NCI-H1048 (cell line): ENCODE measurements at regions not wholly inside any gene's neighbourhood (a gene's known extent, or its start where the extent isn't known, plus 50 kb on each side); places are given as distances from the start of the nearest gene placed in this dataset.

Experiments used
- DNase-seq: peaks from one replicate; lab custom pipeline; 2025; lab: John Stamatoyannopoulos, UW

GRCh38 chr3:107068980-107069379 lies 308.3 kb upstream of the CCDC54 start:
- no peak for DNase-seq

DNA sequence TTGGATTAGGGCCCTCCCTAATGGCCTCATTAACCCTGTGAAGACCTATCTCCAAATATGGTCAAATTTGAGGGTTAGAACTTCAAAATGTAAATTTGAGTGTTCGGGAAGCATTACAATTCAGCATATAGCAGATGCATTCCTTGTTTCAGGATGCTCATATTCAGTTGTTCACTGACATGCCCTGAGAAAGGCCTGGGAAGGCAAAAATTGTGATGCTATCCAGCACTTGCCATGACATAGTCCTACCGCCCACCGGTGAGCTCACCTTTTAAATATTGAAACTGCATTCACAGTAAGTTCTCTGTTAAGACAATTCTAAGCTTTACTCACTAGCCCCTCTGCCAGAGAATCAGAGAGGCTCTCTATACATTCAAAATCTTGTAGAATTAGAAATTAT lies 300.3 kb upstream of the CCDC54 start:
- no peak for DNase-seq

DNA sequence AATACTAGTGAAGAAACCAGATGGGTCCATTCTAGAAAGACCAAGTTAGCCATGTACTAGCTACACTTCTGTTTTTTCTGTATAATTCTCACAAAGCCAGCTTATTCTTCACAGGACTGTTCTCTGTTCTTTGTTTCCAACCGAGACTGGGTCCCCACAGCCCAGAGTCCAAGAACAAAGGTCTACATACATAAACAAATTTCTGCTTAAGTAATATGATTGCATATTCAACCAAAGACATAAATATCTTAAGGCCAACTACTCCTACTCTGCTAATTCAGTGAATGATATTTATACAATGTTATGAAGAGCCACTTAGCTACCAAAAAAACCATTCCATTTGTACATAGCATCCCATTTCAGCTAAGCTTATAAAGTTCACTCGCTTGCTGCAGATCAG lies 299.8 kb upstream of the CCDC54 start:
- no peak for DNase-seq

DNA sequence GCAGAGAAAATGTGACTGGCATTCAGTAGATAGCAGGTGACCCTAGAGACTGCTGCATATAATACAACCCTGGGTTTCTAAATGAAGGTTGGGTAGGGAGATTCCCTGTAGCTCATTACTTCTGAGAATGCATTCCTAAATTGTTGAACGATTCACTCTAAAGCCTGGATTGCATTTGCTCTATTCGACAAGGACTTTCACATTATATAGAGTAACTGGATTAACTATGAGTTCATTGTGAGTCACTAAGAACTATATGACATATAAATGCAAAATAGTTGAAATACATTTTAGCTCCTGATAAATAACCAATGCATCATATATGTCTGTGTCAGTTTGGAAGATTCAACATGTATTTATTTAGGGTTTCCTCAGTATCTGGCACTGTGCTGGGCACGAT lies 294.7 kb upstream of the CCDC54 start:
- DNase-seq, result no peak

GRCh38 chr3:107085261-107085660 lies 292.0 kb upstream of the CCDC54 start:
- DNase-seq, result no peak

DNA sequence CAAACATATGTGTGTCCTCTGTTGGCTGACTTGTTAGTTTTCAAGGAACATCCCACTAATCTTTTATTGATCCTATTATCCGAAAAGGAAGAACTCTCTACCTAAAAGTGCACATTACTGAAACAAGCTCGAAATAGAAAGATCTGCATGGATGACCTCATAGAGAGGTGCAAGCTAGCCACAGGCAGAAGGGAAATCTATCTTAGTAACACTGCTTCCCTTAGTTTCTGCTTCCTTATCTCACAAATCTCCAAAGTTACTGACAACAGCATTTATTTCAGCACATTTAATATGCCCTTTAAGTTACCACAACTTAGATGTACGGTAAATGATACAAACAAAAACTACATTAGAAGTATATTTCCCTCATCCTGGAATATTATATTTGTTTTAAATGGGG lies 285.1 kb upstream of the CCDC54 start:
- DNase-seq, result no peak

DNA sequence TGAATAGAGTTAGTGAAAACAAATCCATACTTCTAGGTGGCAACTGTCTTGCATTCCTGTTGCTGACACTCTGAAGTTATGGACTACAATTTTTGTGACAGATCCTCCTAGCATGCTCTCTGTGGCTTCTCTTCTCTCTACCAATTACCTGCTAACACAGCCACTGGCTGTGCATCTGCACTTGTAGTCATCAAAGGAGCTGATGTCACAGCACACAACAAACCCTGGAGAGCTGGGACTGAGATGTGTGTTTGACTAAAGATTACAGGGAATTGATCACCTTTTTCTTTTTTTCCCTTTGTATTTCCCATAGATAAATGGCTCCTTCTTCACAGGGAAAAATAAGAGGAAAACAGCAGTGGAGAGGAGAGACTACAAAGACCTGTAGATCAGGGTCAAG lies 278.4 kb upstream of the CCDC54 start:
- DNase-seq, result no peak

DNA sequence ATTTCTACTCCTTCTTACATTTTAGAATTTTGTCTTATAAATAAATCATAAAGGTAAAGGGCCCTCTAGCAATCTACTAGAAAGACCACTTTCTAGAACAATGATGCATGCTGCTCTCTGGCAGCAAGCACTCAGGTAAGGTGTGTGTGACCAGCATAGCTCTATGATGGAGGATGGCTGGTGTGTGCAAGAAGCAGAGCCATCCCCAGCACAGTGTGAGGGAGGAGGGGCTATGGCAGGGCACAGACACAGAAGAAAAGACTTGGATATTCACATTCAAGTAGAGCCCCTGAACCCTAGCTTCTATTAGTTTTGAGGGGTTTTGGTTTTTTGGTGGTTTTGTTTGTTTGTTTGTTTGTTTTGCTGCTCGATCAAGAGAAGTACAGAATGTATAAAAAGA lies 277.1 kb upstream of the CCDC54 start:
- no peak for DNase-seq

DNA sequence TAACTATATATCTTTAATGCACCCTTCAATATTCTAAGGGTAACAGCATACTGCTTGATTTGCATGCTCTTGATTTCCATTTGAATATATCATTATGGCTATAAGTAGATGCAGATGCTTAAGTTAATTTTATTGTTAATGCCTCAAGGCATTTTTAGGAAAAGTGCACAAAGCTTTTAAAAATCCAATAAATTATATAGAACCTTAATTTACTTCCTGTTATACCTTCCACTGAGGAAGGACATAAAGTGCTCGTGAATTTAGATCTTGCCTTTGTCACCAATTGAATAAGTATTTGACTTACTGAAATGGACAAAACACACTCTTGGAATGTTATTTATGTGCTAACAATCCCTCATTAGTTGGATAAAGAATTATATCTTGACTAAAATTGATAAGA lies 276.7 kb upstream of the CCDC54 start:
- no peak for DNase-seq

- no peak for DNase-seq
These were observed 273.5 kb upstream of the CCDC54 start for GRCh38 chr3:107103786-107104185.

DNA sequence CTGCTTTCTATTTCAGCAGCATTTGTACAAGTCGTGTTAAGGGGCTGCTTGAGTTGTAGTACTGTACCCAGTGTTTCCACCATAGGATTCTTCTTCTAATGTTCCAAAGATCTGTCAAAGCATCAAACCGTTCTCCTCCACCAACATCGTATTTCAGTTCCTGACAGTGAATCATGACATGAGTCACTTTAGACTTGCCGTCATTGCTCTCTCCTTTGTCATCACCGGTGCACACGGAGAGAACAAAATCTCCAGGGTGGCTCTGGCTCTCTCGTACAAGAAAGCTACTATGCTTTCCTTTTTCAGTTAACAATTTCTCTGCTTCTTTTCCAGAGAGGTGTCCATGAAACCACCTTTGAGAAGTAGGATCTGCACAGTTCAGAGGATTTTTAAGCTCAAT lies 270.9 kb upstream of the CCDC54 start:
- no peak for DNase-seq

DNA sequence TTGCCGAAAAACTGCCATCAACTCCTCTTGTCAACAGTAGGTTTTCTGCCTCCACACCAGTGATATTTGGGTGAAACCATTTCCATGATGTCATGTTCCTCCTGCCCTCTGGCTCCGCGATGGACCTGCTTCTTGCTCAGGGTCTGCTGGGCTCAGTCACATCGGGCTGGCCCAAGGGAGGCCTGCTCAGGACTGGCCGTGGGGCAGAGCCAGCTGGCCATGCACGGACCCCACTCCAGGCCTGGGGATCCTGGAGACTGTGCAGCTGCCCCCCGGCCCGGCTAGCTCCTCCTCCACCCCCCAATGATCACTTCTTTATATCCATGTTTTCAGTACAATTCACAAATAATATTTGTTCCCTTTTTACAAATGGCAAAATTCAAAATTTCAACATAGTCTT lies 270.3 kb upstream of the CCDC54 start:
- no peak for DNase-seq

DNA sequence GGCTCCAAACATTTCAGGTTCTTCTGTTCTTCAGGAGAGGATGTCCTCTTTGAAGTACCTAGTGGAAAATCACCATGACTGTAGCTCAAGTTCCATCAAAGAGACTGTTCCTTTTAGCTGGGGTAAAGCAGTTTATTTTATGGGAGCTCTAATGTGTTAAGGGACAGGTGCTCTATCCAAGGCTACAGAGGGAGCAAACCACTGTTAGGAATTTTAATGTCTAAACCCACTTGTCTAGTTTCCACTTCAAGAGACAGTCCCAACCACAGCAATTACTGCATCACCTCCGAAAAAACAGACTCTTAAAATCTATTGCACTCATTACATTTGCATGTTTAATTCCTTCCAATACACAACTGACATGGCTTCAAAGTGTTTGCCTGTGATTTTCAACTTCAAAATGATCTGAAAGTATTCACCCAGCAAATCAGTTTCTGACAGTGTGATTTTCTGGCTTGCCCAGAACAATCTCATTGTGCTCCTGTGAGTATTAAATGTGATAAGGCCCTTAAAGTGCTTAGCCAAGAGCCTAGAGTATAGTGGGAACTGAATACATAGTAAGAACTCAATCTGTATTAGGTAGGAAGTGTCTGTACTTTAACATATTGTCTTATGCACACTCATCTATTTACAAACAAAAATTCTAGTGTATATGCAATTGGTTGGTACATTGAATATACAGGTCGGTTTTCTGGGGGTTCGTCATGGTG lies 266.5 kb upstream of the CCDC54 start:
- no peak for DNase-seq

DNA sequence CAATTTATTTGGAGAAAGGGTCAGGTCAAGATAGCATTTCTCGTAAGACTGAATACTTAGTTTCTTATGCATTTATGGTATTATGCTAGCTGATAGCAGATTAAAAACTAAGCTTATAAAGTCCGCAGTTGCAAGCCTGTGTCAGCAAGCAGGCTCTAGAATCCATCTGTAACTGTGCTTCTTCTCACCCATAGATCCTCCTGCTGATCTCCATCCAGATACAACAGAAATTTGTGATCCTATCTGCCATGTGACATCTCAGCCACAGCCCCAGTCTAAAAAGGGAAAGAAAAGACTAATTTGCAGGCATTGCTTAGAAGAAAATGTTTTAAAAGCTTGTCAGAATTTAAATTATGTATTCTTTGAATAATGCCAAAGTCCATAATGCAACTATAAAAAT lies 265.4 kb upstream of the CCDC54 start:
- DNase-seq, result no peak

GRCh38 chr3:107112356-107112755 lies 264.9 kb upstream of the CCDC54 start:
- no peak for DNase-seq

DNA sequence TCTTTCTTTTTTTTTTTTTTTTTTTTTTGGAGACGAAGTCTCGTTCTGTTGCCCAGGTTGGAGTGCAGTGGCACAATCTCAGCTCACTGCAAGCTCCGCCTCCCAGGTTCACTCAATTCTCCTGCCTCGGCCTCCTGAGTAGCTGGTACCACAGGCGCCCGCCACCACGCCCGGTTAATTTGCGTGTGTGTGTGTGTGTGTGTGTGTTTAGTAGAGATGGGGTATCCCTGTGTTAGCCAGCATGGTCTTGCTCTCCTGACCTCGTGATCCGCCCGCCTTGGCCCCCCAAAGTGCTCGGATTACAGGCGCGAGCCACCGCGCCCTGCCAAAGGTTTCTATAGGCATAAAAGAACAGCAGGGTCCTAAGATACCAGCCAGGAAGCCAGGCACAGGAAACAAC lies 261.0 kb upstream of the CCDC54 start:
- no peak for DNase-seq

GRCh38 chr3:107117156-107117555 lies 260.1 kb upstream of the CCDC54 start:
- no peak for DNase-seq

GRCh38 chr3:107117922-107118536 lies 259.2 kb upstream of the CCDC54 start:
- DNase-seq, result no peak

DNA sequence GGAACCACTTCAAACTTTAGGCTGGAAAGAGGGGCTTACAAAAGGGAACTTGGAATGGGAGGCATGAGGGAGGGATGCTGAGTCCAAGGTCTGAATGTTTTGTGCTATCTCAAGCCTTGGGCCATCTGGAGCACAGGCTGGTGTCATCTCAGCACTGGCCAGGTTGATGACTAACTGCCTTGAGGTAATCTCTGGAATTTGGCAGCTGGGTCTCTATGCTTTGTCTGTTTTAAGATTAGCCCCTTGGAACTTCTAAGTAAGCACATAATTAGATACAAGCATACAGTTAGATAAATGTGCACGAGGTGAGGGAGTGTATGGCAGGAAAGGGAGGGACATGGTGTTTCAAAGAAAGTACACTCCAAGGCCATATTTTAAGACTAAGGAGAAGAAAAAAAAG lies 252.4 kb upstream of the CCDC54 start:
- DNase-seq, result no peak

GRCh38 chr3:107128946-107129345 lies 248.3 kb upstream of the CCDC54 start:
- no peak for DNase-seq

- DNase-seq, result no peak
These were observed 247.0 kb upstream of the CCDC54 start for GRCh38 chr3:107130089-107130700.

GRCh38 chr3:107132674-107133073 lies 244.6 kb upstream of the CCDC54 start:
- no peak for DNase-seq

DNA sequence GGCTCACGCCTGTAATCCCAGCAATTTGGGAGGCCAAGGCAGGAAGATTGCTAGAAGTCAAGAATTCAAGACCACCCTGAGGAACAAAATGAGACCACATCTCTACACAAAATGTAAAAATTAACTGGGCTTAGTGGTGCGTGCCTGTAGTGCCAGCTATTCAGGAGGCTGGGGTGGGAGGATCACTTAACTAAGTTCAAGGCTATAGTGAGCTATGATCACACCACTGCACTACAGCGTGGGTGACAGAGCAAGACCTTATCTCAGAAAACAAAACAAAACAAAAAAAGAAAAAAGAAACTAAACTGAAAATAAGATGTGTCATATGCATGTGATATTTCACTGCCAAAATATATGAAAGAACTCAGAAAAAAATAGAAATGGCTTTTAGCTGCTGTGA lies 243.3 kb upstream of the CCDC54 start:
- DNase-seq, result no peak

GRCh38 chr3:107142171-107142570 lies 235.1 kb upstream of the CCDC54 start:
- no peak for DNase-seq
